Activated naive CD4-positive, alpha-beta T cell treated with anti-CD3 and anti-CD28 coated beads, Interleukin-2, amount 50 U/mL, for 72 hours (primary cell): ENCODE measurements at regions not wholly inside any gene's neighbourhood (a gene's known extent, or its start where the extent isn't known, plus 50 kb on each side); places are given as distances from the start of the nearest gene placed in this dataset.
"Not testable (repeated sequence)": the region's sequence is repeated elsewhere in the genome, so short reads cannot be mapped to it uniquely, and the experiment has no call there.

Experiments used
- ATAC-seq, 2 donors: fragments of 150-1000 bp; cut with Tn5 transposase; 2 replicates each; pipeline ENCODE4 v1.10.0; 2021; ENCODE audit warnings: mild to moderate bottlenecking in 2 of 2, moderate library complexity in 2 of 2
- DNase-seq, 2 donors: peaks; one replicate each; pipeline ENCODE4 v3.0.0; 2021 to 2022; ENCODE audit warnings: low spot score in 2 of 2
- H3K27ac Mint-ChIP-seq, 2 donors: one replicate each; pipeline ENCODE4 v1.8.0; 2022; ENCODE audit warnings: mild to moderate bottlenecking in 2 of 2, mixed read lengths in 2 of 2
- H3K36me3 Mint-ChIP-seq, 2 donors: one replicate each; pipeline ENCODE4 v1.8.0; 2022; ENCODE audit warnings: mixed read lengths in 2 of 2
- H3K9me3 Mint-ChIP-seq, 2 donors: one replicate each; pipeline ENCODE4 v1.8.0; 2022; ENCODE audit warnings: mixed read lengths in 2 of 2

- no peak overlapping the region for H3K27ac Mint-ChIP-seq
- DNase-seq (no peak), ATAC-seq (no peak)
- H3K9me3 Mint-ChIP-seq = peaks cover 27 to 37% of the 10 kb centered on the region in 2 donors
- H3K36me3 Mint-ChIP-seq = peaks cover 3 to 14% of the 10 kb centered on the region in 2 donors
These were observed 557.4 kb upstream of the EYS start for GRCh38 chr6:66264376-66264775.

DNA sequence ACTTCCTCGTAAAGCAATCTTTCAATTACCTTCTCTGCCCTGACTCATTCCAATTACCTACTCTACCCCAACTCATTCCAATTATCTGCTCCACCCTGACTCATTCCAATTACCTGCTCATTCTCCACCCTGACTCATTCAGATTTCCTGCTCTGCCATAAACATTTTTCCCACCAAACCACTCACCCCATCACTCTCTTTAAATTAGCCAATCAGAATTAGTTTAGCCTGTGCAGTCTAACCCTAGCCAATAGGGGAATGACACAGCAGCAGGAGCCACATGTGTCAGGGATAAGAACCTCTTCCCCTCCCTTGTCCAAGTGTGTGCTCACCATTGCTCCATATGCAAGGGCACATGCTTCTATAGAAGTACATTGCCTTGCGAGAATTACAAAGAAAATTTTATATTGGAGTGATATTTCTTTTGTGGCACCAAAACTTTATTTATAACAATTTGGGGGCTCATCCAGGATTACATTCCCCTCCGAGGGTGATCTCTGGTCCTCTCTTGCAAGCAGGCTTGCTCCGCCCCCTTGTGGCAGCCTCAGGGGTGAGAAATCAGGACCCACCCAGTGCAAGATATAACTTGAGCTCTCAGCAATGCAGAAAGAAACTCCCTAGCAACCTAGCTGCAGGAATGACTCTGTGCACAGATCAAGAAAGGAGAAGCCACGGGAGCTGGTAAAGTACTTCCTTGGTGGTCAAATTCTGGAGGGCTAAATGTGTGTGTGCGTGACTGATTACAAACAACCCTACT, 551.9 kb upstream of the EYS start:
- DNase-seq, ATAC-seq: not testable (repeated sequence)
- peaks cover 33 to 46% of the 10 kb centered on the region in 2 donors for H3K9me3 Mint-ChIP-seq
- H3K27ac Mint-ChIP-seq = peak overlapping the region in 1 of 2 donors; percentile 39
- H3K36me3 Mint-ChIP-seq = peaks cover 13 to 31% of the 10 kb centered on the region in 2 donors

GRCh38 chr6:66245231-66245630, 538.2 kb upstream of the EYS start:
- Mint-ChIP-seq H3K27ac (no peak overlapping the region), H3K9me3 (peaks cover 6 to 22% of the 10 kb centered on the region in 2 donors), H3K36me3 (peaks cover 0 to 6% of the 10 kb centered on the region in 2 donors)
- ATAC-seq (no peak), DNase-seq (no peak)

DNA sequence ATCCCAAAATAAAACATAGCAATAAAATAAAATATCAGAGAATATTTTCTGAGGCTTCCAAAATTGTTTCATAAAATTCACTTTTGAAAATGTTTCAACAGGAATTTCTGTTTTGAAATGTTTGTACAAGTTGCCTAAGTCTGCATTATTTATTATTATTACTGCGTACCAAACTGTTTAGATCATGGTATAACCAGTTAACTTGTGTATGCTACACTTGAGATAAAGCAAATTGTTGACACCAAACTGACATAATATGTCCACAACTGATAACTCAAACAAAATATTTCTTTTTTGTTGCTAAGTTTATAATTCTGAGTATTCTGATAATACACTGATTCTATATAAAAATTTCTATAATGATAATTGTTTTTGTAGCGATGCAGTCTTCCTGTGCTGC, 531.8 kb upstream of the EYS start:
- DNase-seq = no peak
- ATAC-seq = no peak
- Mint-ChIP-seq H3K9me3 (peaks cover 0 to 6% of the 10 kb centered on the region in 2 donors), H3K27ac (no peak overlapping the region), H3K36me3 (no peaks in the 10 kb centered on the region)

DNA sequence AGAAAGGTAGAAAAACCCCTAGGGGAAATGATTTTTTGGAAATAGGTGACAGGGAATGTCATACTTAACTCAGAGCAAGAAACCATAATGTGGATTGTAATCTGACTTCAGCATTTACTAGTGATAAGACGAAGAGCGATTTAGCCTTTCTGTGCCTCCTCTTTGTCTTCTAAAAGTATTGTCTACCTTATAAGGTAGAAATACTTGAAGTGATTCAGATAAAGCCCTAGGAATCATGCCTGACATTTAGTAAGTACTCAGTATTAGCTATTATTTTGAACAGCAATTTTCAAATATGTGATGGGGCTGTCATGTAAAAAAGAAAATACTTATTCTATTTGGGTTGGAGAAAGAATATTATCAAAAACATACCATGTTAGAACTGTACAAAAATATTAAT, 525.9 kb upstream of the EYS start:
- Mint-ChIP-seq H3K27ac (no peak overlapping the region), H3K36me3 (no peaks in the 10 kb centered on the region), H3K9me3 (no peaks in the 10 kb centered on the region)
- DNase-seq = no peak
- ATAC-seq = no peak

DNA sequence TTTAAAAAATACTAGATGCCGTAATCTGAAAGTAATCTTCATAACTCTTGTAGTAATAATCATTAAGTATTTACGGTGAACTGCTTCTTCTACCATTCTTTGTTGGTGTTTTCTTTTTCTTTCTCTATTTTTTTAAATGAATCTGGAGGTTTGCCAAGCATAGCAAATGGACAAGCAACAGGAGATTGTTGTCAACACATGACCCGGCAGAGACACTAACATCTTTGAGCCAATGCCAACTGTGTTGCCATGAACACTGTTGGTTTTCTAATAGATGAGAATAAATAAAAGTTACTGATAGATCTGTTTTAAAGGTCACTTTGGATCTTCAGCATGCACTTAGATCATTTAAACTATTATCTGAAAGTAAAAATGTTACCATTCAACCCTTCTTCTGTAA, 523.6 kb upstream of the EYS start:
- DNase-seq (no peak), ATAC-seq (no peak)
- Mint-ChIP-seq H3K36me3 (no peaks in the 10 kb centered on the region), H3K27ac (no peak overlapping the region), H3K9me3 (no peaks in the 10 kb centered on the region)

GRCh38 chr6:66226109-66226508, 519.1 kb upstream of the EYS start:
- ATAC-seq (no peak), DNase-seq (no peak)
- Mint-ChIP-seq H3K36me3 (no peaks in the 10 kb centered on the region), H3K9me3 (no peaks in the 10 kb centered on the region), H3K27ac (no peak overlapping the region)

DNA sequence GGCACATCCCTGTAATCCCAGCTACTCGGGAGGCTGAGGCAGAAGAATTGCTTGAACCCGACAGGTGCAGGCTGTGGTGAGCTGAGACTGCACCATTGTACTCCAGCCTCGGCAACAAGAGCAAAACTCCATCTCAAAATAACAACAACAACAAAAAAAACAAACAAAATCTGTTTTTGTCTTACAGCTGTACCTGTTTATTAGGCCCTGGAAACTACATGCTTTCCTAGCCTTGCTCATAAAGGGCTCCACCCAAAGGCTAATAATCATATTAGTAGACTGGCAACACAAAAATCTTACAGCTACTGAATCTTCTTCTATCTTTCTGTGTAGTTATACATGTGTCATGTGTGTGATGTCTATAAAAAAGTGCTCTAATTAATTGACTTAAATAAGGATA, 503.9 kb upstream of the EYS start:
- Mint-ChIP-seq H3K9me3 (peaks cover 9 to 14% of the 10 kb centered on the region in 2 donors), H3K27ac (no peak overlapping the region), H3K36me3 (no peaks in the 10 kb centered on the region)

DNA sequence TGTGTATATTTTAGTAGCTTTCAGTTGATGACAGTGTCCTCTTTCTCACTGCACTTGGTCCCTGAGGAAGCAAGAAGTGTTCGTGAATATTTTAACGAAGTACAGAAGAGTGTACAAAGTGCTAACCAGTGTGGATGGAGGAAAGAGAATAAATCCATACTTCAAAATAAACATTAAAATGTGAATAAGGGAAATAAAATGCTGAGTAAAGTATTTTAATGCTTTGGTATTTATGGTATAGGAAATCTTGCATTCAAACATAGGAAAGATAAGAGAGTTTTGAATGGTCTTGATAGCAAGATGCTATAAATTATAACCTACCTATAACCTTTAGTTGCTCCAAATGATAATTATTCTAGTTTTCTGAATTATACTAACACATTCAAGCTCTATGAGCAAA, 493.4 kb upstream of the EYS start:
- Mint-ChIP-seq H3K36me3 (no peaks in the 10 kb centered on the region), H3K9me3 (no peaks in the 10 kb centered on the region), H3K27ac (no peak overlapping the region)
- DNase-seq = no peak
- ATAC-seq = no peak

More for the DNA sequence above, 503.9 kb upstream of the EYS start:
- DNase-seq (no peak), ATAC-seq (no peak)

DNA sequence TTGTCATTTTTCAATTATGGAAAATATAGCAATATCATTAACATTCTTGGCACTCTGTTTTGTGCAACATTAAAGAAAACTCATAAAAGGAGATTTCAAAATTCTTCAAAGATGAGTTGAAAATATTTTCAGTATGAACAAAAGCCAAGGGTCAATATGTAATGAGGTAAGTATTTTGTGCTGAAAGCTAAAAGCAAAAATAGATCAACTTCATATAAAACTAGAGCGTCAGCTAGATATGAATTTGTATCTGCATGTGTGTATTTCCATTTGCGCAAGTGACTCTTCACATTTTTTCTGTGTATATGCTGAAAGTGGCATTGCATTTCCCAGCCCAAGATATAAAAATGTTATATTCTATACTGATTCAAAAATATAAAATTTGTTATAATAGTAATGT, 492.1 kb upstream of the EYS start:
- DNase-seq (no peak), ATAC-seq (no peak)
- no peaks in the 10 kb centered on the region for H3K36me3 Mint-ChIP-seq
- no peak overlapping the region for H3K27ac Mint-ChIP-seq
- no peaks in the 10 kb centered on the region for H3K9me3 Mint-ChIP-seq

DNA sequence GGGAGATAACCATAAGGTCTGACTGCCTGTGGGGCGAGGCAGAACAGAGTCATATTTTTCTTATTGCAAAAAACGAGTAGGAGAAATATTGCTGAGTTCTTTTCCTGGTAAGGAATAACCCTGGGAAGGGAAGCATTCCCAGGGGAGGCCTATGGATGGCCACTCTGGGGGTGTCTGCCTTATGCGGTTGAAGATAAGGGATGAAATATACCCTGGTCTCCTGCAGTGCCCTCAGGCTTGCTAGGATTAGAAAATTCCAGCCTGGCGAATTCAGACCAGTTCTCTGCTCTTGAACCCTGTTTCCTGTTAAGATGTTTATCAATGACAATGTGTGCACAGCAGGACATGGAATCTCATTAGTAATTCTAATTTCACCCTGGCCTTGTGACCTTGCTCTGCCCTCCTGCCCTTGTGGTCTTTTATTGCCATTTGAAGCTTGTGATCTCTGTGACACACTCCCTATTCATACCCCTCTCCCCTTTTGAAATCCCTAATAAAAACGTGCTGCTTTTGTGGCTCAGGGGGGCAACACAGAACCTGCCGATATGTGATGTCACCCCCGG, 491.1 kb upstream of the EYS start:
- DNase-seq (no peak), ATAC-seq (no peak)
- H3K27ac Mint-ChIP-seq = no peak overlapping the region
- H3K36me3 Mint-ChIP-seq = no peaks in the 10 kb centered on the region
- no peaks in the 10 kb centered on the region for H3K9me3 Mint-ChIP-seq

GRCh38 chr6:66190858-66191257, 483.8 kb upstream of the EYS start:
- H3K36me3 Mint-ChIP-seq = no peaks in the 10 kb centered on the region
- ATAC-seq (no peak), DNase-seq (no peak)
- H3K27ac Mint-ChIP-seq = no peak overlapping the region
- H3K9me3 Mint-ChIP-seq = peaks cover 0 to 7% of the 10 kb centered on the region in 2 donors

- peaks cover 0 to 7% of the 10 kb centered on the region in 2 donors for H3K9me3 Mint-ChIP-seq
- no peak overlapping the region for H3K27ac Mint-ChIP-seq
- ATAC-seq = no peak
- DNase-seq = no peak
- no peaks in the 10 kb centered on the region for H3K36me3 Mint-ChIP-seq
These were observed 482.9 kb upstream of the EYS start for GRCh38 chr6:66189915-66190314.

DNA sequence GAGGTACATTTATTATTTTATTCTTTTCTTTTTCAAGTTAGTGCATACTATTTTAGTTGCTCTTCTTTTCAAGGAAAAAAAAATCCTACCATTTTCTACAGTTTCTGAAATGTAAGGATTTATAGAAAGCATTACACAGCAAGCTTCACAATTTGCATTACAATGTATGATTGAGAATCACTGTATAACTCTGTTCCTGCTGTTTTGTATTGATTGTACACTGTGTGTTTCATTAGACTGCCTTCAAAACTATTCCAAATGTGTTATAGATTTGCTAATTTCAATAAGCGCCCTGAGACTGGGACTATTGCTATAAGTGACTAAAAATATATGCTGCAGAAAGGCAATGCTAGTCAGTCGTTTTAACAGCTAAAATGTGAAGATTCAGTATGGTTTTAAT, 479.7 kb upstream of the EYS start:
- Mint-ChIP-seq H3K9me3 (peaks cover 0 to 7% of the 10 kb centered on the region in 2 donors), H3K27ac (no peak overlapping the region), H3K36me3 (no peaks in the 10 kb centered on the region)
- no peak for DNase-seq
- ATAC-seq = no peak

GRCh38 chr6:66184091-66184490, 477.1 kb upstream of the EYS start:
- DNase-seq (no peak), ATAC-seq (no peak)
- H3K27ac Mint-ChIP-seq = no peak overlapping the region

GRCh38 chr6:66179361-66179760, 472.3 kb upstream of the EYS start:
- H3K9me3 Mint-ChIP-seq = peaks cover 10 to 17% of the 10 kb centered on the region in 2 donors
- no peak overlapping the region for H3K27ac Mint-ChIP-seq
- DNase-seq (no peak), ATAC-seq (no peak)
- no peaks in the 10 kb centered on the region for H3K36me3 Mint-ChIP-seq

More at GRCh38 chr6:66184091-66184490, 477.1 kb upstream of the EYS start:
- Mint-ChIP-seq H3K36me3 (no peaks in the 10 kb centered on the region), H3K9me3 (peaks cover 6 to 12% of the 10 kb centered on the region in 2 donors)

DNA sequence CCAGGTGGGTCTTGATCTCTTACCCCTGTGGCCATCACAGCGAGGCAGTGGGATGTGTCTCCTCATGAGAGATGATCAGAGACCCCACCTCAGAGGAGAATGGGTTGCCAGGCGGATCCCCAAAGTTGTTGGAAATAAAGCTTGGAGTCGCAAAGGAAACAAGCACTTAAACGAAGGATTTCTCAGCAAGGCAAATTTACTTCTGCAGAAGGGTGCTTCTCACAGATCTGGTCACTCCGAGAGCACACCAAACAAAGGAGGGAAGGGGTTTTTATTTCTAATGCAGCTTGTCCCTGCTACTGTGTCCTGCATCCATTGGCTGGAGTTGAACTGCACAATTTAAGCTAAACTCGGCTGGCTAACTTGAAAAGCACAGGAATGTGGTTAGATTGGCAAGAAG, 466.6 kb upstream of the EYS start:
- peaks cover 18 to 21% of the 10 kb centered on the region in 2 donors for H3K9me3 Mint-ChIP-seq
- ATAC-seq = no peak
- no peak for DNase-seq
- H3K27ac Mint-ChIP-seq = no peak overlapping the region
- peaks cover 0 to 15% of the 10 kb centered on the region in 2 donors for H3K36me3 Mint-ChIP-seq

DNA sequence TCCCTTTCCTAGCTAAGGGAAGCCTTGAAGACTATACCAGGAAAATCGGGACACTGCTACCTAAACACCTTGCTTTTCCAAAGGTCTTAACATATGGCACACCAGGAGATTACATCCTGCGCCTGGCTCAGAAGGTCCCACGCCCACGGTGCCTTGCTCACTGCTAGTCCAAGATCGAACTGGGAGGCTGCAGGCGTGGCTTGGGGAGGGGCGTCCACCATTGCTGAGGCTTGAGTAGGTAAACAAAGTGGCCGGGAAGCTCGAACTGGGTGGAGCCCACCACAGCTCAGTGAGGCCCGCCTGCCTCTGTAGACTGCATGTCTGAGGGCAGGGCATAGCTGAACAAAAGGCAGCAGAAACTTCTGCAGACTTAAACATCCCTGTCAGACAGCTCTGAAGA, 459.7 kb upstream of the EYS start:
- H3K27ac Mint-ChIP-seq, DNase-seq, ATAC-seq: not testable (repeated sequence)
- H3K9me3 Mint-ChIP-seq = peaks cover 49 to 59% of the 10 kb centered on the region in 2 donors
- peaks cover 12 to 42% of the 10 kb centered on the region in 2 donors for H3K36me3 Mint-ChIP-seq
